Nephron progenitor cell (in vitro differentiated cells): ENCODE measurements at regions not wholly inside any gene's neighbourhood (a gene's known extent, or its start where the extent isn't known, plus 50 kb on each side); places are given as distances from the start of the nearest gene placed in this dataset.

Experiments
- DNase-seq: peaks from one replicate; pipeline ENCODE4 v3.0.0; 2021
- H3K27ac Mint-ChIP-seq: 2 replicates; pipeline ENCODE4 v1.8.0; 2021; ENCODE audit warnings: mild to moderate bottlenecking, moderate library complexity, mixed read lengths
- H3K27me3 Mint-ChIP-seq: 2 replicates; pipeline ENCODE4 v1.8.0; 2021; ENCODE audit warnings: mild to moderate bottlenecking, low read depth, mixed read lengths; ENCODE audit not compliant: poor library complexity
- H3K36me3 Mint-ChIP-seq: 2 replicates; pipeline ENCODE4 v1.8.0; 2021; ENCODE audit warnings: low read depth, mixed read lengths
- H3K4me1 Mint-ChIP-seq: 2 replicates; pipeline ENCODE4 v1.8.0; 2021; ENCODE audit warnings: mixed read lengths
- H3K4me3 Mint-ChIP-seq: 2 replicates; pipeline ENCODE4 v1.8.0; 2021; ENCODE audit warnings: mild to moderate bottlenecking, moderate library complexity, mixed read lengths
- H3K9me3 Mint-ChIP-seq: 2 replicates; pipeline ENCODE4 v1.8.0; 2021; ENCODE audit warnings: mild to moderate bottlenecking, moderate library complexity, mixed read lengths
- CTCF ChIP-seq: fragments of 200-600 bp; sonication (generic); IDR thresholded peaks from 2 replicates; pipeline ENCODE4 v1.5.0; 2021; ENCODE audit warnings: antibody characterized with exemption

GRCh38 chr5:89983216-89983615 lies 426.3 kb downstream of the CETN3 start:
- Mint-ChIP-seq H3K9me3 (no peaks in the 10 kb centered on the region), H3K27me3 (peaks cover 4% of the 10 kb centered on the region), H3K4me3 (no peak overlapping the region), H3K4me1 (peaks cover 2% of the 10 kb centered on the region), H3K36me3 (no peaks in the 10 kb centered on the region), H3K27ac (no peak overlapping the region)
- no peak for TF ChIP-seq CTCF
- no peak for DNase-seq

GRCh38 chr5:89981878-89982773 lies 427.4 kb downstream of the CETN3 start:
- Mint-ChIP-seq H3K36me3 (no peaks in the 10 kb centered on the region), H3K27me3 (peaks cover 4% of the 10 kb centered on the region), H3K4me3 (no peak overlapping the region), H3K9me3 (no peaks in the 10 kb centered on the region), H3K27ac (no peak overlapping the region), H3K4me1 (no peaks in the 10 kb centered on the region)
- DNase-seq = no peak
- no peak for TF ChIP-seq CTCF

- Mint-ChIP-seq H3K4me3 (no peak overlapping the region), H3K36me3 (no peaks in the 10 kb centered on the region), H3K9me3 (no peaks in the 10 kb centered on the region), H3K27me3 (peaks cover 4% of the 10 kb centered on the region), H3K27ac (peak overlapping the region; percentile 69), H3K4me1 (no peaks in the 10 kb centered on the region)
- DNase-seq = no peak
- no peak for TF ChIP-seq CTCF
Observed at GRCh38 chr5:89981021-89981420, 428.5 kb downstream of the CETN3 start.

GRCh38 chr5:89973516-89973915 lies 436.0 kb downstream of the CETN3 start:
- Mint-ChIP-seq H3K4me1 (peaks cover 16% of the 10 kb centered on the region), H3K27me3 (no peaks in the 10 kb centered on the region), H3K9me3 (no peaks in the 10 kb centered on the region), H3K4me3 (no peak overlapping the region), H3K27ac (no peak overlapping the region), H3K36me3 (no peaks in the 10 kb centered on the region)
- no peak for DNase-seq
- no peak for TF ChIP-seq CTCF

GRCh38 chr5:89972901-89973300 lies 436.7 kb downstream of the CETN3 start:
- peaks cover 17% of the 10 kb centered on the region for H3K4me1 Mint-ChIP-seq
- no peak overlapping the region for H3K27ac Mint-ChIP-seq
- no peak overlapping the region for H3K4me3 Mint-ChIP-seq
- DNase-seq = no peak
- H3K9me3 Mint-ChIP-seq = no peaks in the 10 kb centered on the region
- no peak for TF ChIP-seq CTCF
- H3K27me3 Mint-ChIP-seq = no peaks in the 10 kb centered on the region
- no peaks in the 10 kb centered on the region for H3K36me3 Mint-ChIP-seq

GRCh38 chr5:89968958-89969381 lies 440.6 kb downstream of the CETN3 start:
- Mint-ChIP-seq H3K9me3 (no peaks in the 10 kb centered on the region), H3K4me1 (peaks cover 29% of the 10 kb centered on the region), H3K36me3 (no peaks in the 10 kb centered on the region), H3K27me3 (no peaks in the 10 kb centered on the region), H3K4me3 (no peak overlapping the region), H3K27ac (peak overlapping the region; percentile 96)
- no peak for TF ChIP-seq CTCF
- peak; percentile 6 for DNase-seq
